GM12878 (cell line): ENCODE measurements at regions not wholly inside any gene's neighbourhood (a gene's known extent, or its start where the extent isn't known, plus 50 kb on each side); places are given as distances from the start of the nearest gene placed in this dataset.

Source experiments
- ATAC-seq: fragments of 200-7000 bp; cut with Tn5 transposase; 3 replicates; pipeline ENCODE4 v1.9.1; 2020; ENCODE audit warnings: mild to moderate bottlenecking, moderate library complexity
- BruUV-seq: library from RNA; stranded (reverse); fragments of 400-500 nt; replicated peaks from 2 replicates; lab custom pipeline; 2021; lab: Mats Ljungman, UMichigan
- CTCF ChIA-PET: fragments of 300-600 bp; sonication (Branson Sonifier 250); formaldehyde crosslinking; extraction: SDS; loops from one replicate; lab custom pipeline; 2021; ENCODE audit warnings: inconsistent platforms; lab: Yijun Ruan, JAX
- POLR2A ChIA-PET: fragments of 350-600 bp; formaldehyde crosslinking; extraction: SDS; loops from one replicate; lab custom pipeline; 2021; ENCODE audit warnings: inconsistent platforms; lab: Charles Lee
- RAD21 ChIA-PET: fragments of 300-600 bp; sonication (Branson Sonifier 250); formaldehyde crosslinking; loops from one replicate; lab custom pipeline; 2023; ENCODE audit warnings: antibody characterized with exemption; ENCODE audit not compliant: unreplicated experiment; lab: Charles Lee
- SMC1A ChIA-PET: fragments of 300-600 bp; sonication (Branson Sonifier 250); formaldehyde crosslinking; loops from one replicate; lab custom pipeline; 2023; ENCODE audit not compliant: unreplicated experiment, uncharacterized antibody; lab: Charles Lee
- DNase-seq: peaks from one replicate; pipeline ENCODE4 v3.0.0-alpha.2; 2011; ENCODE audit warnings: low read depth, low spot score
- FAIRE-seq: peaks from 3 replicates; lab custom pipeline; 2011; peaks lifted over from hg19 to GRCh38; lab: Jason Lieb, UNC
- H2AFZ ChIP-seq: 2 replicates; pipeline ENCODE4 v1.6.0; 2011; ENCODE audit warnings: low read depth, low read length, control low read depth; ENCODE audit not compliant: control insufficient read depth
- H3K27ac ChIP-seq: 2 replicates; pipeline ENCODE4 v1.5.1; 2011; ENCODE audit warnings: control low read depth; ENCODE audit not compliant: control insufficient read depth, insufficient read depth
- H3K27me3 ChIP-seq, 2 experiments: replicated peaks in 1 of 2; 2 replicates each; pipeline versions ENCODE4 v1.6.0 to v1.6.1; 2011; ENCODE audit warnings: low read length in 1 of 2; ENCODE audit not compliant: control insufficient read depth in 2 of 2, insufficient read depth in 2 of 2
- H3K36me3 ChIP-seq, 2 experiments: 2 replicates each; pipeline ENCODE4 v1.5.1; 2011; ENCODE audit warnings: low read length in 1 of 2; ENCODE audit not compliant: control insufficient read depth in 2 of 2, insufficient read depth in 2 of 2
- H3K4me1 ChIP-seq: 2 replicates; pipeline ENCODE4 v1.6.1; 2011; ENCODE audit warnings: mild to moderate bottlenecking, low read length, moderate library complexity, mixed read lengths; ENCODE audit not compliant: control insufficient read depth, insufficient read depth
- H3K4me2 ChIP-seq: 2 replicates; pipeline ENCODE4 v1.6.0; 2011; ENCODE audit warnings: control low read depth; ENCODE audit not compliant: control insufficient read depth, insufficient read depth
- H3K4me3 ChIP-seq: fragments of 200-600 bp; sonication (generic); 2 replicates; pipeline ENCODE4 v1.5.1; 2016
- H3K79me2 ChIP-seq: 2 replicates; pipeline ENCODE4 v1.6.0; 2011; ENCODE audit warnings: low read length; ENCODE audit not compliant: control insufficient read depth, insufficient read depth
- H3K9ac ChIP-seq: 2 replicates; pipeline ENCODE4 v1.8.0; 2011; ENCODE audit warnings: low read length, control low read depth, mixed read lengths; ENCODE audit not compliant: control insufficient read depth, insufficient read depth
- H3K9me3 ChIP-seq: replicated peaks from 3 replicates; pipeline ENCODE4 v1.5.1; 2011; ENCODE audit warnings: mild to moderate bottlenecking, low read length; ENCODE audit not compliant: control insufficient read depth, insufficient read depth
- H4K20me1 ChIP-seq: 2 replicates; pipeline ENCODE4 v1.6.0; 2011; ENCODE audit not compliant: control insufficient read depth, insufficient read depth
- CBX5 ChIP-seq: sonication (generic); IDR thresholded peaks from 2 replicates; pipeline ENCODE4 v1.6.1; 2016; ENCODE audit warnings: low read depth, moderate library complexity, mild to moderate bottlenecking, inconsistent platforms
- FOXM1 ChIP-seq: IDR thresholded peaks from 2 replicates; pipeline ENCODE4 v1.6.1; 2012; ENCODE audit warnings: low read depth, mild to moderate bottlenecking, inconsistent platforms, low read length, moderate library complexity
- LARP7 ChIP-seq: fragments of 450-650 bp; IDR thresholded peaks from 2 replicates; pipeline ENCODE4 v1.6.1; 2017; ENCODE audit warnings: mild to moderate bottlenecking
- NR2C1 ChIP-seq: fragments of 450-650 bp; IDR thresholded peaks from 2 replicates; pipeline ENCODE4 v1.6.1; 2017; ENCODE audit warnings: antibody characterized with exemption, mild to moderate bottlenecking, moderate library complexity
- RAD21 ChIP-seq: IDR thresholded peaks from 2 replicates; pipeline ENCODE4 v1.6.1; 2011; ENCODE audit warnings: mild to moderate bottlenecking, low read depth, low read length, moderate library complexity; ENCODE audit not compliant: insufficient read depth
- RFX5 ChIP-seq: IDR thresholded peaks from 2 replicates; pipeline ENCODE4 v1.6.1; 2011; ENCODE audit warnings: low read depth, low read length, improper control_type of control experiment
- SPI1 ChIP-seq: IDR thresholded peaks from 2 replicates; pipeline ENCODE4 v1.6.1; 2011; ENCODE audit warnings: low read depth, mild to moderate bottlenecking, low read length, moderate library complexity, borderline replicate concordance; ENCODE audit not compliant: insufficient read depth
- SRF ChIP-seq, 2 experiments: IDR thresholded peaks; 2 replicates each; pipeline ENCODE4 v1.6.1; 2011; ENCODE audit warnings: low read depth in 2 of 2, low read length in 2 of 2, mild to moderate bottlenecking in 1 of 2, moderate library complexity in 1 of 2
- TCF12 ChIP-seq: IDR thresholded peaks from 2 replicates; pipeline ENCODE4 v1.6.1; 2011; ENCODE audit warnings: low read depth, mild to moderate bottlenecking, low read length
- WGBS: methylation state at CpG from one replicate; pipeline ENCODE4 v1.1.6; 2016; ENCODE audit warnings: low lambda C conversion rate; ENCODE audit not compliant: insufficient replicate concordance, insufficient coverage; ENCODE audit errors: missing lambda C conversion rate; 5-methylcytosine and 5-hydroxymethylcytosine counted together
- in situ Hi-C: fragments of 300-500 bp; cut with MboI; formaldehyde crosslinking; loops from 9 replicates; pipeline ENCODE4 v1.14.3; 2018; ENCODE audit warnings: mixed read lengths
- intact Hi-C: fragments of 100-400 bp; cut with micrococcal nuclease; formaldehyde crosslinking; loops from one replicate; pipeline ENCODE4 v1.14.2; 2022; ENCODE audit not compliant: unreplicated experiment

DNA sequence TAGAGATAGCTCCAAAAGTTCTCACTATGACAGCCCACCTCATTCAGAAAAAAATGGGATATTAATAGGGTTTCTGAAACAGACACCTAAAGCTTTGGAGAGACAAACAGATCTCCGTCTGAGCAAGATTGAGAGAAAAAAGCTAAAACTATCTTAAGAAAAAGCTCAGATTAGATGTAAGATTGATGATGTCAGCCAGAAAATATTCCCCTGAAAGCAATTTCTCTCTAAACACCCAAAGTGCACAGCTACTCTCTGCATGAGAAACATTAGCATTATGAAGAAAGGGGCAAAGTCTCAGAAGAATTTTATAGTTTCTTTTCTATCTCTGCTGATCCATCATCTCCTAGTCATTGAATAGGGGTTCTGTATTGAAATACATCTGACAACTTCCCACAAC, 148.9 kb downstream of the ZNF737 start:
- ChIA-PET POLR2A (no interaction called here), SMC1A (interaction anchor here (0.6 kb wide), 2 partner anchors 71 to 585 kb away, joined by 3 to 4 read pairs; no protein-coding TSS in a partner anchor), RAD21 (no interaction called here), CTCF (no interaction called here)
- H3K4me3 ChIP-seq: no peak overlapping the region
- H3K79me2 ChIP-seq: no peaks in the 10 kb centered on the region
- no peak for DNase-seq
- no peak overlapping the region for H3K27ac ChIP-seq
- H3K4me1 ChIP-seq: no peaks in the 10 kb centered on the region
- no peak overlapping the region for H2AFZ ChIP-seq
- no peaks in the 10 kb centered on the region; the same call in 2 of the 3 replicates for H3K9me3 ChIP-seq
- no peak overlapping the region for H3K9ac ChIP-seq
- H3K36me3 ChIP-seq: no peaks in the 10 kb centered on the region
- no peak overlapping the region for H3K4me2 ChIP-seq
- TF ChIP-seq TCF12 (no peak), SRF (IDR thresholded peaks at IDR 0.05; ENCODE audit: low read depth in 2 of 2, low read length in 2 of 2) (no peak), FOXM1 (no peak), SPI1 (no peak), LARP7 (no peak), NR2C1 (no peak), RFX5 (no peak)
- no peak for ATAC-seq
- BruUV-seq: no TSS peak
- intact Hi-C loops (no loop called here), in situ Hi-C loops (loop anchor here (25.0 kb wide), 1 partner anchor 879 kb away; the partner anchor contains the start of genes CILP2 and YJEFN3)
- no peaks in the 10 kb centered on the region for H3K27me3 ChIP-seq
- FAIRE-seq: no peak
- 100% methylated on average over 1 of the region's 1 CpG for WGBS
- H4K20me1 ChIP-seq: no peaks in the 10 kb centered on the region

GRCh38 chr19:20414120-20414519, 151.5 kb downstream of the ZNF737 start:
- ChIA-PET POLR2A (no interaction called here), RAD21 (no interaction called here), CTCF (no interaction called here), SMC1A (no interaction called here)
- BruUV-seq: no TSS peak
- ATAC-seq: no peak
- DNase-seq: no peak
- no peak for TF ChIP-seq RAD21
- TF ChIP-seq CBX5: no peak
- H3K79me2 ChIP-seq: no peaks in the 10 kb centered on the region
- no peaks in the 10 kb centered on the region for H3K36me3 ChIP-seq
- no peaks in the 10 kb centered on the region for H3K27me3 ChIP-seq
- in situ Hi-C loops (loop anchor here (5.0 to 25.0 kb wide), 2 partner anchors 123 to 877 kb away; partner anchors contain the start of genes CILP2 and YJEFN3), intact Hi-C loops (no loop called here)
- no peak overlapping the region for H2AFZ ChIP-seq
- no peak for FAIRE-seq
- H3K27ac ChIP-seq: no peak overlapping the region
- no peak overlapping the region for H3K9ac ChIP-seq
- no peaks in the 10 kb centered on the region for H4K20me1 ChIP-seq
- H3K4me2 ChIP-seq: no peak overlapping the region
- H3K4me3 ChIP-seq: no peak overlapping the region
- no peaks in the 10 kb centered on the region for H3K4me1 ChIP-seq
- no peaks in the 10 kb centered on the region; the same call in 2 of the 3 replicates for H3K9me3 ChIP-seq
- 80% methylated on average over 2 of the region's 2 CpGs for WGBS
